GM03348 (cell line): ENCODE measurements at regions not wholly inside any gene's neighbourhood (a gene's known extent, or its start where the extent isn't known, plus 50 kb on each side); places are given as distances from the start of the nearest gene placed in this dataset.

ENCODE experiments used
- DNase-seq: peaks from one replicate; pipeline ENCODE4 v3.0.0; 2012; ENCODE audit warnings: low spot score

DNA sequence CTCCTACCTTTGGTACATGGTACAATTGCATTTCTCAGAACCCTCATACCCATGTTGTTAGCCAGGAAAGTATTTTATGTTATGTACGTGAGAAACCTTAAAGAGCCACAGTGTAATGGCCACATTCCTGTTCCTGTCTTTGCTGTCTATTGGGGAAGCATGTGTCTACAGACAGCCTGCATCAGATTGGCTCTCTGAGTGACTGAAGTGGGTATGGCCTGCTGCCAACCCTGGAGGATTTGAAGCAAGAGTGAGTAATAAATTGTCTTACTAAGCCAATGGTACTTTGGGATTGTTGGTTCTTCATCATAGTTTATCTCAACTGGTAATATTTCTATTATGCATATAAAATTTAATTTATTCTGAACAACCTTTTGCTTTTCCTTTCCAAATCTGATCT, 574.1 kb downstream of the LMO7 start:
- DNase-seq = no peak

DNA sequence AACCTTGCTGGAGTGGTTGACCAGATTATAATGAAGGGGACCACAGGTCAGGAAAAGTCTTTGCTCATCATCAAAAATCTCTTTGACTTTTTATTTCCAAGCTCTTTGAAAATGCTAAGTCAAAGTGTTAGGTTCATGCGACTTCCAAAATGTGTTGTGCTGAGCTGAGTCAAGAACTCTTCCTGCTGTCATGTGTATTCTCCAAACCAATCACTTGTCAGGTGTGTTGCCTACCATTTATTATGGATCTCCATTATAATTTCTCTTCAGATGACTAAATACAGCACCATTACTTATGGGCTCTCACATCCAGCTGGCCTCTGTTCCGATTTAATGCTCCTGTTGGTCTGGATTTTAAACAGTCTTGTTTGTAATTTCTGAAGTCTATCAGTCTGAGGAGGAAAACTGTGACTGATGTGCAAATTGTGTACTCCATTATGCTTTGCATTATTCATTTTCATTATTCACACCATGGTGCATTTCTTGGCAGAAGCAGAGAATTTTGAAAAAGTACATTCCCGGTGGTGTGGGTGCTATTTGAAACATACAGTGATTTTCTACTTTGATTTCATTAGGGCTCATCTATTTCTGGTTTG, 562.5 kb downstream of the LMO7 start:
- no peak for DNase-seq

DNA sequence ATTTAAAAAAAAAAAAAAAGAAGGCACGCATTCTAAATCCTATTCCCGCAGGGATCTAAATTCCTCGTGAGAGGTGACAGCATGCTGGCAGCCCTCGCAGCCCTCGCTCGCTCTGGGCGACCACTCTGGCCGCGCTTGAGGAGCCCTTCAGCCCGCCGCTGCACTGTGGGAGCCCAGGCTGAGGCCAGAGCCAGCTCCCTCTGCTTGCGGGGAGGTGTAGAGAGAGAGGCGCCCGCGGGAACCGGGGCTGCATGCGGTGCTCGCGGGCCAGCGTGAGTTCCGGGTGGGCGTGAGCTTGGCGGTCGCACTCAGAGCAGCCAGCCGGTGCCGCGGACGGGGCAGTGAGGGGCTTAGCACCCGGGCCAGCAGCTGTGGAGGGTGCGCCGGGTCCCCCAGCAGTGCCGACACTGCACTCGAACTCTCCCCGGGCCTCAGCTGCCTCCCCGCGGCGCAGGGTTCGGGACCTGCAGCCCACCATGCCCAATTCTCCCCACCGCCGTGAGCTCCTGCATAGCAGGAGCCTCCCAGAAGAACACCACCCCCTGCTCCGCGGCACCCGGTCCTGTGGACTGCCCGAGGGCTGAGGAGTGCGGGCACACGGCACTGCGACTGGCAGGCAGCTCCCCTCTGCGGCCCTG, 553.9 kb downstream of the LMO7 start:
- DNase-seq = no peak

DNA sequence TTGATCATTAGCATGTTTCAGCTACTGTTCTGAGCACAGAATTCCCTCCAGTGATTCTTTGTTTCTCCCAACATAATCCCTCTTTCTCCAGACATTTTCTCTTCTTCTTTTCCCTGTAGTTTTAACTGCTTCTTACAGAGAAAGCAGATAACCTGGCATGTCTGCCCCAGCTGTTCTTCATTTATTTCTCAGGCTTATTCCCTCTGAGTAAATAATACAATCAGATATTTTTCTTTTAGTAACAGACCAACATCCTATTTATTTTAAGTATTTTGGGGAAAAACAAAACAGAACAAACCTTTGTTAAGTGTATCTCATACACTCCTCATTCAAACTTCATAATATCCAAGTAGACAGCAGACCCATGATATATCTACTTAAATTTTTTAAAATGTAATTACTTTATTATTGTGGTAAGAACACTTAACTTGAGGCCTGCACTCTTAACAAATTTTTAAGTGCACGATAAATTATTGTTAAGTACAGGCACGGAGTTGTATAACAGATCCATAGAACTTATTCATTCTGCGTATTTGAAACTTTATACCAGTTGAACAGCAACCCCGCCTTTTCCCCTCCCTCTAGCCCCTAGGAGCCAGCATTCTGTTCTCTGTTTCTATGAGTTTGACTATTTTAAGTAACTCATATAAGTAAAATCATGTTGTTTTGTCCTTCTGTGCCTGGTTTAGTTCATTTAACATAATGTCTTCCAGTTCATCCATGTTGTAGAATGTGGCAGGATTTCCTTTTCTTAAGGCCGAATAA, 540.0 kb downstream of the LMO7 start:
- DNase-seq = no peak

DNA sequence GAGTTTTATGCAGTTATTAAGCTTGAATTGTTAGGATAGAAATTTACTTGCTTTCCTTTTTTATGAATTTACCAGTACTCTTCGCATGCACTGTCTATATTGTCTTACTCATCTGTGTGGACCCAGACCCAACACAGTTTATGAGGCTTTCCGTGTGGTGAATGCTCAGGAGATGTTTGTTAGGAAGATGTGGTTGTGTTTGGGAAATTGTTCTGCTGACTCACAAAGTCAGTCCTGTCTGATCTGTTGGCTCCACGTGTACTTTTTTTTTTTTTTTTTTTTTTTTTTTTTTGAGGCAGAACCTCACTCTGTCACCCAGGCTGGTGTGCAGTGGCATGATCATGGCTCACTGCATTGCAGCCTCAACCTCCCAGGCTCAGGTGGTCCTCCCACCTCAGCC, 532.5 kb downstream of the LMO7 start:
- no peak for DNase-seq

DNA sequence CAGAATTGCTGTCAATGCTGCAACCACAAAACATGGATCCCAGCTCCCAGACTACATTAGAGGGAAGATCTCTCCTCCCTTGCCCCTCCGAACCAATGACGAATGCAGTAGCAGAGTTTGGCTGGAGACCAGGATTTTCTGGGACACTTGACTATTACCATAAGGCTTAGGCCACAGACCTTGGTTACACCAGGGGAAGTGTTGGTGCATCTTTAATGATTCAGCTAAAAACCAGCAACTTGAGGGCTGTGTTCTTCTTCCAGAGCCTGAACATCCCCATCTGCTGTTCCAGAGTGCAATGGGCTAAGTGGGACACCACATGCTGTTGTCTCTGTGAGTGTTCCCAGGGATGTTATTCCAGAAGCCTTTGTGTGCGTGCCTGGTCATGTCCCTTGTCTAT, 528.2 kb downstream of the LMO7 start:
- no peak for DNase-seq

DNA sequence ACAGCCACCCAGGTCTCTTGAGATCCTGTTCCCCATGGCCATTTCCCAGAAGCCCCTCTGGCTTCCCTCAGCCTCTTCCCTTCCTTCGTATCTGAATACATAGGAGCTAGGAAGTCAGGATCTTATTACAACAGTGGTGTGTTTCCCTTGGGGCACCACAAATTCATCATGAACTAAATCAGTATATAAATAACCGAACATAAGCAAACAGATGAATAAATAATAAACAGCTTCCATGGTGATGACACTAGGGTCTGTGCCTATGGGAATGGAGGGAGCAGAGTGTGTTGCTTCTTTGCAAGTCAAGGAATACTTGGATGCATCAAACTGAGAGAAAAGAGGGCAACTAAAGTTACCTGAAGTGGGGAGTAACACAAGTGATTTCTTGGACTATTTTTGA, 527.6 kb downstream of the LMO7 start:
- no peak for DNase-seq

DNA sequence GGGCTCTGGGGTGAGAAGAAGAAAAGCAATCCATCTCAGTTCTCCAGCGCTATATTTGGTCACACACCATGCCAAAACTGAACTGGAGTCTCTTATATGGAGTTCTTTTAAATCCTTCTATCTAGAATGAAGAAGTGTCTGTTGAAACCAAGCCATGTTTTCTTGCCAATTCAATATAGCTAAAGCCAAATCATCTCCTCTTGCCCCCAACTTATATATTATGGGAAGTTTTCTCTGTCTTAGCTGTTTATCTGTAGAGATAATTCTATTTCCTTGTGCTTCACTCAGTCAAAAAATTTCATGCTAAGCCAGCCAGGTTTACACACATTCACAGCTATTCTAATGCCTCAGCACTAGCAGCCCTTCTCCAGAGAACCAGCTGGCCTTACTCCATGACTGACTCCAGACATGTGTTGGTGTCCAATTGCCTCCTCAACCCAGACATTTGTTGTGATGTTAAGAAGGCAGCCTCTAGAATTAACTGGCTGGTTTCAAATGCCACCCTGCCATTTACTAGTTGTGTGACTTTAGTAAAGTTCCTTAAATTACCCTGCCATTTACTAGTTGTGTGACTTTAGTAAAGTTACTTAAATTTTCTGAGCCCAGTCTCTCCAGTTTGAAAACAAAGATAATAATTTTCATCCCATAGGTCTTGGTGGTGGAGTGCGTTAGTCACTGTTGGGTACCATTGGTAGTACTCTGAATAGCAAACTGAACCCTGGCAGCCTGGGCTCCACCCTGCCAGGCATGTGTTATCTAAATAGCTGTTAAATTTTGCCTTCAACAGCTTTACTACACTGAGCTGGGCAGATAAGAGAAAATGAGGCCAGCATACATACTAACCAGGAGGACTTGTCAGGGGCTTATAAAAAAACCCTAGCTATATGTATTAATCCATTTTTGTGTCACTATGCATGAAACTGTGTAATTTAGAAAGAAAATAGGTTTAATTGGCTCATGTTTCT, 525.1 kb downstream of the LMO7 start:
- DNase-seq = no peak

DNA sequence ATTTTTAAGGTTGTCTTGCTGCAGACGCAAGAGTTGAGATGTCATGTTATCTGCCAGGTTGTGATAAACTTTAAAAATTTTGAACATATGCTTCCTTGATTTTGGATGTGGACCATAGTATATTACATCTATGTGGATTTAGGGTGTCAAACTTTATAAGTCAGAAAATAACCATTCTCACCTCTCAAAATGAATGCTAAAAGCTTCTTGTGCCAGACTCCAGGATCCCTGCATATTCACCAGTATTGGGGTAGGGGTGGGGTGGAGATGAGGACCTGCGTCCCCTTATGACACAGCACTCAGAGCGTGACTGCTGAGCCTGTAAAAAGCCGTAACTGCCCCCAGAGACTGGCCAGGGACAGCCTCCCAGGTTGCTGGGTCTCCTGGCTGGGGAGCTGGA, 524.4 kb downstream of the LMO7 start:
- no peak for DNase-seq

DNA sequence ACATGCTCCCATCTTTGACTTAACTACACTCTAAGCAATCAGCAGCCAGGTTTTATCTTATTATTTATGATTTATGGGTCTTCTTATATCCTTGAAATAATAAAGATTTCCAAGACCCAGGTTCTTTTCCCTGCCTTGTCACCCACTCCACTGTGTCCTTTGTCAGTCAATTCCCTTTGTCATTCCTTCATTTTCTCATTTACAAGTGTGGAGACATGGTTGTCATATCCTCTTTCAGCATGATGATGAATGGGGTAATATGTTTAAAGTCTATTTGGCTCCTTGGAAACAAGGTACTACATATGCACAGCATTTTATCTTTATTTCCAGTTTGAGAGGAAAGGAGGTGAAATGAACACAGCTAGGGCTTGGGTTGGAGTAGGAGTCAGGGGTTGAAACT, 521.8 kb downstream of the LMO7 start:
- no peak for DNase-seq

DNA sequence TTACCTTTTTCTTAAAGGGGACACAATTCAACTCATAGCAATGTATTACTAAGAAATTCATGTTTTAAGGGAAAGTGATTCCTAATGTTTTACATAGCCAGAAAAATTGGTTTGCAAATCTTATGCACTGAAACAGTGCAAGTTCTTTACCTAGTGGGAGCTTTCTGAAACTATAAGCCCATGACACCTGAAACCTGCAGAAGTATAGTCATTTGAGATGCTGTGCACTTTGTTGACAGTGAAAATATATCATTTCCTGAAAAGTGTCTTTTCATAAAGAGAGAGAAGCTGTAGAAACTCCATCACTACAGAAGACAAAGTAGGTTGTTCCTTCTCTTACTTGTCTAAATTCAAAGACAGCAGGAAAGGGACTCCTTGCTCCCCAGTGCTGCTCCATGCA, 517.1 kb downstream of the LMO7 start:
- DNase-seq = no peak

DNA sequence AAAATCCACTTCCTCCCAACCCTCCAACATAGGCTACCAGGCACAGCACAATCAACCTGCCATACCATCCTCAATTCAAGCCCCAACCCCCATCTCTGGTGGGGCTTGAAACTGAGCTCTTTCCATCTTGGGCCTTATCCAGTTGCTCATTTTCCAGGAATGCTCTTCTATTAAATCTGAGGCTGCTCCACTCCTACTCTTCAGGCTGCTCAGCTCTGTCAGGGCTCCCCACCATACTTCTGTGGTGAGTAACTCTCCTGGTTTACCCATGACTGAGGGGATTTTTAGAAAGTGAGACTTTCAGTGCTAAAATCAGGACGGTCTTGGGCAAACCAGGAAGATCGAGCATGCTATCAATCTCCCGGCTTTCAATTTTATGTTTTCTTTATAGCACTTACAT, 512.8 kb downstream of the LMO7 start:
- DNase-seq = peak; percentile 80

DNA sequence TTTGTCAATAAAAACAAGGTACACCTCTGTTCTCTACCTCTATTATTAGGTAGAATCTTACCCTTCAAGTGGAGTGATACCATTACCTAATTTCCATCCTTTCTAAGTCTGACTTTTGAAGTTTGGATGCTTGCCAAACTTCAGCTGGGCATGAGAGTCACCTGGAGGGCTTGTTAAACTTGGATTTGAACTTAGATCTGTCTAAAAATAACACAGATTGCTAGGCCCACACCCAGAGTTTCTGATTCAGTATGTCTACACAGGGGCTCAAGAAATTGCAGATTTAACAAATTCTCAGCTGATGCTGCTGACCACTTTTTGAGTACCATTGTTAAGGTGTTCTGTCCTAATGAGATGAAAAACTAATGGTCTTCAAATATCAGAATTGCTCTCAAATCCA, 512.2 kb downstream of the LMO7 start:
- DNase-seq = no peak

DNA sequence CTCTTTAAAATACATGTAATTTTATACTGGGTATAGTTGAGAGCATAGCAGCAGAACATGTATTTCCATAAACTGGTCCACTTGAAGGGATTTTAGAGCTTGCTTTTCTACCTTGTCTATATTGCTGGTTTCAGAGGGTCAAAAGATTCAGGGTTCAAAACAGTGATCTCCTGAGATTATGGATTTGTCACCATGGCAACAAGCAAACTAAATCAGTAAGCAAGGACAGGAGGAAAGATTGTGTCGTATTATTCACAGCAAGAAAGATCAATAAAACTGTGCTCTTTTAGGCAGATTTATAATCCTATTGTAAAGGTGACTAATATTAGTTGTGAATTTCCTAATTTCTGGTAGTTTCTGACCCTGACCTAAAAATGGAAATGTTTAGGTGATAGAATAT, 496.4 kb downstream of the LMO7 start:
- DNase-seq = no peak

DNA sequence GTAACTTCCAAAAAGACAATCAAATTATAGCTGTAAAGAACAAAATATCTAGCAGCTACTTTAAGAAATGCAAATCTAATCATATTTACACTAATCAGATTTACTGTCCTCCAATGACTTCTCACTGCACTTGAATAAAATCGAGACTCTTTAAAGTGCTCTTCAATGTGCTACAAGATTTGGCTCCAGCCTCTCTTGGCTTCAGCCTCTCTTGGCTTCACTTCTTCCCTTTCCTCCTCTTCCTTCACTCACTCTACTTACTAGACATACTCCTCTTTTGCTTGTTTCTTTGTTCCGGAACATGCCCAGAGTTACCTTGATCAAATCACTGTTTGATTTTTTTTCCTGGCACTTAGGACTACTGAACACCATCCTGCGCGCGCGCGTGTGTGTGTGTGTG, 495.4 kb downstream of the LMO7 start:
- no peak for DNase-seq

DNA sequence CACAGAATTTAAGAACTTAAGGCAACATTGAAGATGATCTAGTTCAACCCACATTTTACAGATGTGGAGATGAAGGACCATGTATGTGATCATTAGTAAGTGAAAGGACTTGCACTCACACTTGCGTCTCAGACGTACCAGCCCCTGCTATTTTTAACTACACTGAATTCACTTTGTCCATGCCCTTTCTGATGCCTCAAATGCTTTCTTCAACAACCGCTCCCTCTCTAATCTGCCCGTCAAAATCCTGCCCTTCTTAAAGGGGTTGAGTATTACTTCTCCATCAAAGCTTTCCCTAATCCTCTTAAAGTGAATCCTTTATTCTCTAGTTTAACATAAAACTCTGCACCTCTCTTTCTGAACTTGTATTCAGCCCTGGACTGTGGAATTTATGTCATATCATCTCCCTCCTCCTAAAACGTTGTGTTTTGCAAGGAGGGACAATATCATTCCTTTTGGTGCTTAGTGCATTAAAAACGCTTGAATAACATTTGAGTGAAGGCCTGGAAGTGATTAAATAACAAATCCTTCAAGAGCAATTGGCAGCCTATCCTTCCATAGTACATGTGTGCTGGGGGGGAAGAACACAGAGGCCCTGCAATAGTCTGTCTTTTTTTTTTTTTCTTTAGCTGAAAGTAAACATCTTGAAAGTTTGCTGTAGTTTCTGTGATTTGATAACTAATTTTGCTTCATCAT, 493.3 kb downstream of the LMO7 start:
- no peak for DNase-seq

DNA sequence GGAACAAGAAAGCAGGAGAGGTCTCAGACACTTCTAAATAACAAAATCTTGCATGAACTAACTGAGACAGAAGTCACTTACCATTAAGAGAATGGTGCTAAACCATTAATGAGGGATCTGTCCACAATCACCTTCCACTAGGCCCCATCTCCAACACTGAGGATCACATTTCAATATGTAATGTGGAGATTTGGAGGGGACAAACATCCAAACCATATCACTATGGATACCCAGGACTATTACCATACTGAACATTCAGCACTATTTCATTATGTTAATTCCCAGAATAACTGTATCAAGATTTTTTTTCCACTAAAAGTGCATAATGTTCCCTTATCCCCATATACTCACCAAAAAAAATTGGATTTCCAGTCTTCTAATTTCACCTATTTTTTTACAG, 491.8 kb downstream of the LMO7 start:
- no peak for DNase-seq

DNA sequence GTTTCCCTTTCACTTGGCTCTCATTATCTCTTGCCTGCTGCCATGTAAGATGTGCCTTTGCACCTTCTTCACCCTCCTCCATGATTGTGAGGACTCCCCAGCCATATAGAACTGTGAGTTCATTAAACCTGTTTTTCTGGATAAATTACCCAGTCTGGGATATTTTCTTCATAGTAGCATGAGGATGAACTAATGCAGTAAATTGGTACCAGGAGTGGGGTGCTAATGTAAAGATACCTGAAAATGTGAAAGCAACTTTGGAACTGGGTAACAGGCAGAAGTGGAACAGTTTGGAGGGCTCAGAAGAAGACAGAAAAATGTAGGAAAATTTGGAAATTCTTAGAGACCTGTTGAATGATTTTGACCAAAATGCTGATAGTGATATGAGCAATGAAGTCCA, 487.4 kb downstream of the LMO7 start:
- no peak for DNase-seq

DNA sequence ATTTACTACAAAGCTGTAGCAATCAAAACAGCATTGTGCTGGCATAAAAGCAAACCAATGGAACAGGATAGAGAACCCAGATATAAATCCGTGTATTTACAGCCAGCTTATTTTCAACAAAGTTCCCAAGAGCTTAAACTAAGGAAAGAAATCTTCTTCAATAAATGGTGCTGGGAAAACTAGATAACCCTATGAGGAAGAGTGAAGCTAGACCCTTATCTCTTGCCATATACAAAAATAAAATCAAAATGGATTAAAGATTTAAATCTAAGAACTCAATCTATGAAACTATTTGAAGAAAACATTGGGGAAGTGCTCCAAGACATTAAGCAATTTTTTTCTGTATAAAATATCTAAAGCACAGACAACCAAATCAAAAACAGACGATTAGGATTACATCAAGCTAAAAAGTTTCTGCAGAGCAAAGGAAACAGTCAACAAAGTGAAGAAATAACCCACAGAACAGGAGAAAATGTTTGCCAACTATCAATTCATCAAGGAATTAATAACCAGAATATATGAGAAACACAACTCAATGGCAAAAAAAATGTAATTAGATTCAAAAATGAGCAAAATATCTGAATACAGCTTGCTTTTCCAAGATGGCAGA, 480.7 kb downstream of the LMO7 start:
- no peak for DNase-seq

DNA sequence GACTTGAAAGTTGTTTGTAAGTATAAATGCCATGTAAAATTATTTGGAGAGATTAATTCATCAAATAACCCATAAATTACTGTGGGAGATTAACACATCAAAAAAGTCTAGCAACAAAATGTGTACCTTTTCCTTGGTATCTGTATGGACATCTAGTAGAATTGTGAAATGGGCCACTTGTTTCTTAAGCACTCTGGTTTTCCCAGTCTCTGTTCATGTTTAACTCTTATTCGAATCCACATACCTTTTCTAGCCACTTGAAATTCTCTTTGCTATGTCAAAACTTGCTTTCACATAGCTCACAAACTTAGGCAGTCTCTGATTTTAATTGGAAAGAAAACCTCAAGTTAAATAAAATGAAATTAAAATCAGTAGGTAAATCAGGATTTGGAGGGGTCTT, 470.6 kb downstream of the LMO7 start:
- DNase-seq = no peak

DNA sequence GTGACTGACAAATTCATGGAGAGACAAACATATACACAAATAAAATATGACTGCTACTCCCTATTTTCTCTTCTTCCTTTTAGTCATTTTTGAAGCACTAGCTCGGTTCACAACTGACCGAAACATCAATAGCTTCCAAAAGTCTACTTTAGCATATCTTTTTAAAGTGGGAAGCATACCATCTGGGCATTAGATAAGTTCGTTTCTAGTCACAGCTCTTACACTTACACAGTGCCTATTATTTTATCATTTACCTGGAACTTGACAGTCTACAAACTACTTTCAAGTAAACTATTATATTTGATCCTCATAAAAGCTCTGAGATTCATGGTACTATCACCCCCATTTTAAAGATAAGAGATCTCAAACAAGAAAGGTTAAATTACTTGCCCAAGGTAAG, 458.5 kb downstream of the LMO7 start:
- DNase-seq = no peak

DNA sequence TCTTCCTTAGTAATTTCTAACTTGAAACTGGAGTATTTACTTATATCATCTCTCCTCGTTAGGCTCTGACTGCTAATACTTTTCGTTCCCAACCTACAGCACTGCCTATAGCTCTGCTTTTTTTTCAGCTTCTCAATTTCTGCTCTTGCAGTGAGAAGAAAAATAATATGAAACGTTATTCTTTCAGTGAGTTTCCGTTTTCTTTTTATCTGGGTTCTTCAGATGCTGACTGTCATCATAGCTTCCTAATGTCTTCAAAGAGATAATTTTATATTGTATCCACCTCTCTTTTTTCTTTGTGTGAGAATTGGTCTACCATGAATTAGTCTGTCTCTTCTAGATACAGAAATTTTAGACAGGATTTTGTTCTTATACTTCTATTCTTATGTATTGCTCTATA, 454.9 kb downstream of the LMO7 start:
- no peak for DNase-seq
